CD14-positive monocyte (primary cell): ENCODE measurements at regions not wholly inside any gene's neighbourhood (a gene's known extent, or its start where the extent isn't known, plus 50 kb on each side); places are given as distances from the start of the nearest gene placed in this dataset.

ENCODE experiments used
- DNase-seq, 3 donors: peaks; one replicate each; pipeline ENCODE4 v3.0.0-alpha.2; 2011 to 2022
- H2AFZ ChIP-seq: 2 replicates; pipeline ENCODE4 v1.6.0; 2012; ENCODE audit warnings: mild to moderate bottlenecking, low read depth, low read length, inconsistent platforms; ENCODE audit not compliant: insufficient read depth, poor library complexity, severe bottlenecking
- H3K27ac ChIP-seq, 2 donors: 1 replicate in 1 of 2; 2 replicates in 1 of 2; pipeline ENCODE4 v1.5.1; 2012 to 2013; ENCODE audit warnings: low read length in 2 of 2, control low read depth in 1 of 2, inconsistent platforms in 1 of 2, low read depth in 1 of 2, mild to moderate bottlenecking in 1 of 2
- H3K27me3 ChIP-seq, 2 donors: one replicate each; pipeline versions ENCODE4 v1.6.0 to v1.6.1; 2011 to 2013; ENCODE audit warnings: low read length in 2 of 2; ENCODE audit not compliant: control insufficient read depth in 2 of 2, insufficient read depth in 2 of 2
- H3K36me3 ChIP-seq, 2 donors: replicated peaks in 1 of 2; 1 replicate in 1 of 2; 2 replicates in 1 of 2; pipeline versions ENCODE4 v1.5.1 to v1.6.1; 2012 to 2013; ENCODE audit warnings: low read length in 2 of 2, control low read depth in 1 of 2, inconsistent platforms in 1 of 2, mild to moderate bottlenecking in 1 of 2; ENCODE audit not compliant: insufficient read depth in 2 of 2, control insufficient read depth in 1 of 2
- H3K4me1 ChIP-seq, 2 donors: 1 replicate in 1 of 2; 2 replicates in 1 of 2; pipeline versions ENCODE4 v1.5.1 to v1.6.1; 2012 to 2013; ENCODE audit warnings: low read length in 2 of 2, control low read depth in 1 of 2, inconsistent platforms in 1 of 2, mild to moderate bottlenecking in 1 of 2, moderate library complexity in 1 of 2; ENCODE audit not compliant: insufficient read depth in 2 of 2, control insufficient read depth in 1 of 2
- H3K4me2 ChIP-seq: replicated peaks from 2 replicates; pipeline ENCODE3; 2012; ENCODE audit warnings: low read length, moderate library complexity, mild to moderate bottlenecking; ENCODE audit not compliant: poor library complexity, severe bottlenecking; ENCODE audit errors: extremely low read depth
- H3K4me3 ChIP-seq, 3 experiments: fragments of 200-600 bp in 1 of 3; sonication (generic) in 1 of 3; replicated peaks in 1 of 3; 1 replicate in 2 of 3; 2 replicates in 1 of 3; pipeline ENCODE4 v1.5.1; 2011 to 2013; ENCODE audit warnings: low read length in 3 of 3, mild to moderate bottlenecking in 3 of 3, control low read depth in 2 of 3, low read depth in 2 of 3, inconsistent platforms in 1 of 3, moderate library complexity in 1 of 3
- H3K79me2 ChIP-seq: 2 replicates; pipeline ENCODE4 v1.6.0; 2012; ENCODE audit warnings: mild to moderate bottlenecking, control low read depth, inconsistent platforms, low read length, moderate library complexity; ENCODE audit not compliant: insufficient read depth
- H3K9ac ChIP-seq: 2 replicates; pipeline ENCODE4 v1.6.0; 2017; ENCODE audit warnings: low read length, mild to moderate bottlenecking; ENCODE audit not compliant: insufficient read depth, poor library complexity, severe bottlenecking
- H3K9me3 ChIP-seq, 2 donors: replicated peaks in 1 of 2; 1 replicate in 1 of 2; 2 replicates in 1 of 2; pipeline versions ENCODE4 v1.5.1 to v1.6.1; 2012 to 2013; ENCODE audit warnings: low read length in 2 of 2, control low read depth in 1 of 2; ENCODE audit not compliant: control insufficient read depth in 1 of 2, insufficient read depth in 1 of 2
- H4K20me1 ChIP-seq: 2 replicates; pipeline ENCODE4 v1.6.0; 2012; ENCODE audit warnings: mild to moderate bottlenecking, low read length, control low read depth, moderate library complexity; ENCODE audit not compliant: insufficient read depth
- H3K27ac Mint-ChIP-seq, 7 donors: one replicate each; pipeline ENCODE4 v1.8.0; 2020; ENCODE audit warnings: mild to moderate bottlenecking in 7 of 7, mixed read lengths in 7 of 7, moderate library complexity in 6 of 7, inconsistent platforms in 2 of 7
- H3K27me3 Mint-ChIP-seq, 3 donors: one replicate each; pipeline ENCODE4 v1.8.0; 2021 to 2022; ENCODE audit warnings: low read depth in 3 of 3, mild to moderate bottlenecking in 3 of 3, mixed read lengths in 3 of 3, moderate library complexity in 3 of 3, inconsistent platforms in 1 of 3
- H3K36me3 Mint-ChIP-seq, 2 donors: one replicate each; pipeline ENCODE4 v1.8.0; 2020; ENCODE audit warnings: mixed read lengths in 2 of 2, inconsistent platforms in 1 of 2, mild to moderate bottlenecking in 1 of 2
- H3K4me1 Mint-ChIP-seq: one replicate; pipeline ENCODE4 v1.8.0; 2020; ENCODE audit warnings: mild to moderate bottlenecking, mixed read lengths
- H3K4me3 Mint-ChIP-seq, 2 donors: one replicate each; pipeline ENCODE4 v1.8.0; 2020; ENCODE audit warnings: mild to moderate bottlenecking in 2 of 2, mixed read lengths in 2 of 2, moderate library complexity in 1 of 2
- H3K9me3 Mint-ChIP-seq, 7 donors: one replicate each; pipeline ENCODE4 v1.8.0; 2020 to 2022; ENCODE audit warnings: mixed read lengths in 7 of 7, mild to moderate bottlenecking in 6 of 7, moderate library complexity in 6 of 7, inconsistent platforms in 2 of 7
- WGBS: methylation state at CpG from one replicate; pipeline ENCODE4 v1.1.5; 2013; ENCODE audit warnings: missing lambda C conversion rate; ENCODE audit not compliant: insufficient coverage; 5-methylcytosine and 5-hydroxymethylcytosine counted together
- intact Hi-C, 2 donors: fragments of 100-400 bp; cut with micrococcal nuclease; formaldehyde crosslinking; loops; one replicate each; pipeline versions ENCODE4 v1.15.0 to v1.15.1; 2023
- TF ChIP-seq, protein P1 (sequence below): fragments of 200-600 bp; IDR thresholded peaks from one replicate; pipeline ENCODE4 v1.8.0; 2022; ENCODE audit warnings: antibody characterized with exemption, mild to moderate bottlenecking

- Histone ChIP-seq H3K36me3 (no peaks in the 10 kb centered on the region), H3K4me1 (no peaks in the 10 kb centered on the region), H3K79me2 (no peaks in the 10 kb centered on the region), H3K9ac (no peak overlapping the region), H3K27ac (no peak overlapping the region), H3K4me2 (no peak overlapping the region), H3K4me3 (no peak overlapping the region), H2AFZ (no peak overlapping the region), H3K9me3 (no peaks in the 10 kb centered on the region), H4K20me1 (no peaks in the 10 kb centered on the region), H3K27me3 (no peaks in the 10 kb centered on the region)
- Mint-ChIP-seq H3K4me1 (no peaks in the 10 kb centered on the region), H3K9me3 (peaks cover 0 to 11% (median 0%) of the 10 kb centered on the region in 7 donors), H3K27ac (no peak overlapping the region), H3K27me3 (peaks cover 2 to 3% (median 3%) of the 10 kb centered on the region in 3 donors), H3K36me3 (no peaks in the 10 kb centered on the region), H3K4me3 (no peak overlapping the region)
- TF ChIP-seq, protein P1, sequence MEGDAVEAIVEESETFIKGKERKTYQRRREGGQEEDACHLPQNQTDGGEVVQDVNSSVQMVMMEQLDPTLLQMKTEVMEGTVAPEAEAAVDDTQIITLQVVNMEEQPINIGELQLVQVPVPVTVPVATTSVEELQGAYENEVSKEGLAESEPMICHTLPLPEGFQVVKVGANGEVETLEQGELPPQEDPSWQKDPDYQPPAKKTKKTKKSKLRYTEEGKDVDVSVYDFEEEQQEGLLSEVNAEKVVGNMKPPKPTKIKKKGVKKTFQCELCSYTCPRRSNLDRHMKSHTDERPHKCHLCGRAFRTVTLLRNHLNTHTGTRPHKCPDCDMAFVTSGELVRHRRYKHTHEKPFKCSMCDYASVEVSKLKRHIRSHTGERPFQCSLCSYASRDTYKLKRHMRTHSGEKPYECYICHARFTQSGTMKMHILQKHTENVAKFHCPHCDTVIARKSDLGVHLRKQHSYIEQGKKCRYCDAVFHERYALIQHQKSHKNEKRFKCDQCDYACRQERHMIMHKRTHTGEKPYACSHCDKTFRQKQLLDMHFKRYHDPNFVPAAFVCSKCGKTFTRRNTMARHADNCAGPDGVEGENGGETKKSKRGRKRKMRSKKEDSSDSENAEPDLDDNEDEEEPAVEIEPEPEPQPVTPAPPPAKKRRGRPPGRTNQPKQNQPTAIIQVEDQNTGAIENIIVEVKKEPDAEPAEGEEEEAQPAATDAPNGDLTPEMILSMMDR: no peak
- intact Hi-C loops: no loop called here
- DNase-seq: no peak
- WGBS: 100% methylated on average over 2 of the region's 6 CpGs
These were observed 85.3 kb upstream of the GOLGA8J start for GRCh38 chr15:29997499-29997898.

DNA sequence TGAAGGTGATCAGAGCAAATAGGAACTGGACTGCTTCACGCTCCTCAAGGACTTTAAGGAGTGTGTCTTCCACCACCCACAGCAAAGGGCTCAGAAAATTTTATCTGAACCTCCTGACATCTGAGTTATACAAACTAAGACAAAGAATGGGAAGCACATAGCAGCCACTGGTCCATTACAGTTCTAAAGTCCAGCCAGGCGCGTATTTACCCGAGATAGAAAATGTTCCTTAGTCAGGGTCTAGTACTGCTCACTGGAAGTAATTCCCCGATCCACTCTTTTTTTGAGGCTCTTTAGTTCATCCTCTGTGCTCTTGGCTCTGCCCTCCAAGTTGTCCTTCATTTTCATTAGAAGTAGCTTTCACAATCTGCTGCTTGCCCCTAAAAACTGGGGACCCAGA lies 88.5 kb upstream of the GOLGA8J start:
- H3K27ac Mint-ChIP-seq: no peak overlapping the region
- intact Hi-C loops: no loop called here
- H3K4me1 Mint-ChIP-seq: no peaks in the 10 kb centered on the region
- H3K27me3 Mint-ChIP-seq: peaks cover 0 to 6% (median 3%) of the 10 kb centered on the region in 3 donors
- Histone ChIP-seq H3K9ac (no peak overlapping the region), H3K79me2 (no peaks in the 10 kb centered on the region), H3K27ac (no peak overlapping the region), H3K9me3 (no peaks in the 10 kb centered on the region), H4K20me1 (no peaks in the 10 kb centered on the region), H3K27me3 (no peaks in the 10 kb centered on the region), H3K4me1 (no peaks in the 10 kb centered on the region), H2AFZ (no peak overlapping the region), H3K36me3 (no peaks in the 10 kb centered on the region), H3K4me3 (no peak overlapping the region), H3K4me2 (no peak overlapping the region)
- TF ChIP-seq, protein P1: no peak
- no peak for DNase-seq
- no peak overlapping the region for H3K4me3 Mint-ChIP-seq
- WGBS: 90% methylated on average over 4 of the region's 5 CpGs
- H3K9me3 Mint-ChIP-seq: peaks cover 0 to 2% (median 0%) of the 10 kb centered on the region in 7 donors
- no peaks in the 10 kb centered on the region for H3K36me3 Mint-ChIP-seq
